Activated CD4-positive, alpha-beta T cell treated with anti-CD3 and anti-CD28 coated beads, Interleukin-2, amount 10 ng/mL, durations not matched to agents 24 days and 14 days (primary cell): ENCODE measurements at regions not wholly inside any gene's neighbourhood (a gene's known extent, or its start where the extent isn't known, plus 50 kb on each side); places are given as distances from the start of the nearest gene placed in this dataset.

Source experiments
- DNase-seq: peaks from one replicate; pipeline ENCODE4 v3.0.0; 2022
- H3K27ac Mint-ChIP-seq: one replicate; pipeline ENCODE4 v1.8.0; 2022; ENCODE audit warnings: mild to moderate bottlenecking, mixed read lengths
- H3K27me3 Mint-ChIP-seq: one replicate; pipeline ENCODE4 v1.8.0; 2022; ENCODE audit warnings: mixed read lengths
- H3K36me3 Mint-ChIP-seq: one replicate; pipeline ENCODE4 v1.8.0; 2022; ENCODE audit warnings: low read depth, mild to moderate bottlenecking, mixed read lengths
- H3K4me1 Mint-ChIP-seq: one replicate; pipeline ENCODE4 v1.8.0; 2021; ENCODE audit warnings: mixed read lengths
- H3K4me3 Mint-ChIP-seq: one replicate; pipeline ENCODE4 v1.8.0; 2022; ENCODE audit warnings: mild to moderate bottlenecking, moderate library complexity, mixed read lengths
- H3K9me3 Mint-ChIP-seq: one replicate; pipeline ENCODE4 v1.8.0; 2021; ENCODE audit warnings: mixed read lengths
- intact Hi-C: fragments of 100-400 bp; cut with micrococcal nuclease; formaldehyde crosslinking; loops from one replicate; pipeline ENCODE4 v1.15.1; 2023

GRCh38 chr3:168213920-168214319 lies 118.2 kb upstream of the GOLIM4 start:
- peak overlapping the region; percentile 7 for H3K27ac Mint-ChIP-seq
- H3K4me3 Mint-ChIP-seq = peak overlapping the region; percentile 38
- intact Hi-C loops = no loop called here
- DNase-seq = peak; percentile 54
- no peaks in the 10 kb centered on the region for H3K36me3 Mint-ChIP-seq
- peaks cover 2% of the 10 kb centered on the region for H3K27me3 Mint-ChIP-seq
- peaks cover 7% of the 10 kb centered on the region for H3K4me1 Mint-ChIP-seq
- H3K9me3 Mint-ChIP-seq = no peaks in the 10 kb centered on the region

GRCh38 chr3:168212664-168213285 lies 117.1 kb upstream of the GOLIM4 start:
- peak overlapping the region; percentile 8 for H3K4me3 Mint-ChIP-seq
- DNase-seq = no peak
- intact Hi-C loops = no loop called here
- H3K27me3 Mint-ChIP-seq = no peaks in the 10 kb centered on the region
- H3K27ac Mint-ChIP-seq = no peak overlapping the region
- no peaks in the 10 kb centered on the region for H3K36me3 Mint-ChIP-seq
- no peaks in the 10 kb centered on the region for H3K9me3 Mint-ChIP-seq
- peaks cover 7% of the 10 kb centered on the region for H3K4me1 Mint-ChIP-seq

- intact Hi-C loops = no loop called here
- Mint-ChIP-seq H3K27me3 (no peaks in the 10 kb centered on the region), H3K4me1 (no peaks in the 10 kb centered on the region), H3K27ac (no peak overlapping the region), H3K4me3 (no peak overlapping the region), H3K36me3 (no peaks in the 10 kb centered on the region), H3K9me3 (no peaks in the 10 kb centered on the region)
- DNase-seq = no peak
Measured at GRCh38 chr3:168205451-168205850, 109.7 kb upstream of the GOLIM4 start.

DNA sequence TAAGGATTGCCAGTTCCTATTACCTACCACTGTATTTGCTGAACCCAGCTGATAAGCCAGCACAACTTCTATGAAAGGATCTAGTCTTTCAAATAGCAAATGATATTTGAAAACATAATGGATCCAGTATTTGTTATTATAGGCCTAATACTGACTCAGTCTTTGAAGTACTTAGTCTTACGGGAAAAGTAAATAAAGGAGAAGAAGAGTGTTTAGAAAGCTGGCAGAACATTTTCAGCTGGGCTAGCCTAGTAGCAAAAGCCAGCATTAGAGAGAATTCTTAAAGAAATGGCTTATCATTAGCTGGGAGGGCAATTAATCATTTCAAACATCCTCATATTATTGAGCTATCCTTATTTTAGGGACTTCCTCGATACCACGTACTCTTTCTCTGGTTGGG lies 101.4 kb upstream of the GOLIM4 start:
- Mint-ChIP-seq H3K4me1 (no peaks in the 10 kb centered on the region), H3K4me3 (no peak overlapping the region), H3K27ac (no peak overlapping the region), H3K27me3 (no peaks in the 10 kb centered on the region), H3K9me3 (no peaks in the 10 kb centered on the region), H3K36me3 (no peaks in the 10 kb centered on the region)
- intact Hi-C loops = no loop called here
- no peak for DNase-seq

GRCh38 chr3:168191856-168192255 lies 96.1 kb upstream of the GOLIM4 start:
- H3K4me1 Mint-ChIP-seq = no peaks in the 10 kb centered on the region
- no peak overlapping the region for H3K4me3 Mint-ChIP-seq
- no peaks in the 10 kb centered on the region for H3K36me3 Mint-ChIP-seq
- DNase-seq = no peak
- no peaks in the 10 kb centered on the region for H3K9me3 Mint-ChIP-seq
- H3K27me3 Mint-ChIP-seq = no peaks in the 10 kb centered on the region
- H3K27ac Mint-ChIP-seq = no peak overlapping the region
- intact Hi-C loops = no loop called here

DNA sequence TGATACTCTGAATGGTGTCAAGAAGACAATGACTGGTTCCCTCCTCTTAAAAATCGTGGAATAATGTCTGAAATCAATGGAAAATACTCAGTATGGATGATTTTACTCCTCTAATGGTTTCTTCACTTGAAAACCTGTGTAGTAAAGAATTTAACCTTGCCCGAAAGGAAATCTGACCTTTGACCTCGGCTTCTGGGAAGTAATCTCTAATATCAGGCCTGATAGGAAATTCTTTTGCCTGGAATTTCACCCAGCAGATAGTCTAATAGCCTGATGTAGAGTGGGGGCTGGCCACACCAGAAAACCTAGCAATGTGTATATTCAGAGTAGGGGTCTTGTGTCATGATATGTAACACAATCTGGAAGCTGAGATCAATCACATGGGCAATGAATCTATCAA lies 91.5 kb upstream of the GOLIM4 start:
- H3K9me3 Mint-ChIP-seq = no peaks in the 10 kb centered on the region
- H3K27ac Mint-ChIP-seq = no peak overlapping the region
- no peak for DNase-seq
- H3K27me3 Mint-ChIP-seq = peaks cover 1% of the 10 kb centered on the region
- H3K4me3 Mint-ChIP-seq = no peak overlapping the region
- intact Hi-C loops = no loop called here
- no peaks in the 10 kb centered on the region for H3K4me1 Mint-ChIP-seq
- H3K36me3 Mint-ChIP-seq = no peaks in the 10 kb centered on the region

- Mint-ChIP-seq H3K4me3 (no peak overlapping the region), H3K27ac (no peak overlapping the region)
Measured at GRCh38 chr3:168186293-168186983, 90.7 kb upstream of the GOLIM4 start.

DNA sequence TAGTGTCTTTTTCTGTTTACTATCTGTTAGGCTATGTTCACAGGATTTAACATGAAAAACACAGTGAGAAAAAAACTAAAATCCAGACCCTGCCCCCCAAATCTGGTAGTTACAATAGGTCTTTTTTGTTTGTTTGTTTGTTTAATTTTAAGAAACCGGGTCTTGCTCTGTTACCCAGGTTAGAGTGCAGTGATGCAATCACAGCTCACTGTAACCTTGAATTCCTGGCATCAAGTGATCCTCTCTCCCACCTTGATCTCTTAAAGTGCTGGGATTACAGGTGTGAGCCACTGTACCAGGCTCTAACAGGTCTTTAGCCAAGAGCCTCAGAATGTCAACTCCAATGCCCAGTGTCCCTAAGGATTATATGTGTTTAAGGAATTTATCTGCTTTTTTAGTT lies 88.0 kb upstream of the GOLIM4 start:
- H3K4me1 Mint-ChIP-seq = no peaks in the 10 kb centered on the region
- H3K27ac Mint-ChIP-seq = no peak overlapping the region
- H3K27me3 Mint-ChIP-seq = peaks cover 1% of the 10 kb centered on the region
- H3K9me3 Mint-ChIP-seq = no peaks in the 10 kb centered on the region
- intact Hi-C loops = no loop called here
- no peaks in the 10 kb centered on the region for H3K36me3 Mint-ChIP-seq
- H3K4me3 Mint-ChIP-seq = no peak overlapping the region
- DNase-seq = no peak

More at GRCh38 chr3:168186293-168186983, 90.7 kb upstream of the GOLIM4 start:
- no peaks in the 10 kb centered on the region for H3K4me1 Mint-ChIP-seq
- peaks cover 1% of the 10 kb centered on the region for H3K27me3 Mint-ChIP-seq
- H3K36me3 Mint-ChIP-seq = no peaks in the 10 kb centered on the region
- intact Hi-C loops = no loop called here
- DNase-seq = no peak
- H3K9me3 Mint-ChIP-seq = no peaks in the 10 kb centered on the region

- no peaks in the 10 kb centered on the region for H3K36me3 Mint-ChIP-seq
- DNase-seq = no peak
- intact Hi-C loops = loop anchor here (5.0 kb wide), 1 partner anchor 236 kb away; no protein-coding TSS in a partner anchor
- no peak overlapping the region for H3K4me3 Mint-ChIP-seq
- H3K4me1 Mint-ChIP-seq = peaks cover 2% of the 10 kb centered on the region
- no peaks in the 10 kb centered on the region for H3K9me3 Mint-ChIP-seq
- H3K27ac Mint-ChIP-seq = no peak overlapping the region
- no peaks in the 10 kb centered on the region for H3K27me3 Mint-ChIP-seq
Measured at GRCh38 chr3:168168743-168169142, 73.0 kb upstream of the GOLIM4 start.

GRCh38 chr3:168165390-168166269 lies 69.9 kb upstream of the GOLIM4 start:
- no peaks in the 10 kb centered on the region for H3K27me3 Mint-ChIP-seq
- H3K4me1 Mint-ChIP-seq = peaks cover 2% of the 10 kb centered on the region
- peak; percentile 76 for DNase-seq
- no peaks in the 10 kb centered on the region for H3K36me3 Mint-ChIP-seq
- H3K4me3 Mint-ChIP-seq = no peak overlapping the region
- H3K27ac Mint-ChIP-seq = no peak overlapping the region
- no peaks in the 10 kb centered on the region for H3K9me3 Mint-ChIP-seq
- intact Hi-C loops = loop anchor here (1.0 to 5.0 kb wide), 2 partner anchors 118 to 233 kb away; no protein-coding TSS in a partner anchor

- intact Hi-C loops = no loop called here
- no peak overlapping the region for H3K27ac Mint-ChIP-seq
- no peak for DNase-seq
- no peaks in the 10 kb centered on the region for H3K36me3 Mint-ChIP-seq
- H3K4me3 Mint-ChIP-seq = no peak overlapping the region
- no peaks in the 10 kb centered on the region for H3K9me3 Mint-ChIP-seq
- H3K27me3 Mint-ChIP-seq = no peaks in the 10 kb centered on the region
- H3K4me1 Mint-ChIP-seq = peaks cover 2% of the 10 kb centered on the region
Measured at GRCh38 chr3:168162172-168162571, 66.4 kb upstream of the GOLIM4 start.

DNA sequence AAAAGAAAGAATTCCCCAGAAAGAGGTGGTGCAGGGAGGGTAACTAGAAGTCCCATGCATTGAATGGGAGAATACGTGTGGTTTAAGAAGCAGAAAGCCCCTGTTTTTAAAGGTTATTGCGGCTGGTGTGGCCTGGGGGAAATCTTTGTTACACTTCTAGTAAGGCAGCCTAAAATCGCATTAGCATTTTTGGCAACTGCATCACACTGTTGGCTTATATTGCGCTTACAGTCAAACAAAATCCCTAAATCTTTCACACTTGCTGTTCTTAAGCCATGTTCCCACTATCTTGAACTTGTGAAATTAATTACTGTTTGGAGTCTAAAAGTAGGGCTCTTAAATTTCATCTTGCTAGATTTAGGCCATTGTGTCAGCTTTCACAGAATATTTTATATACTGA lies 66.0 kb upstream of the GOLIM4 start:
- intact Hi-C loops = no loop called here
- no peak for DNase-seq
- no peaks in the 10 kb centered on the region for H3K27me3 Mint-ChIP-seq
- no peak overlapping the region for H3K4me3 Mint-ChIP-seq
- H3K27ac Mint-ChIP-seq = no peak overlapping the region
- H3K36me3 Mint-ChIP-seq = no peaks in the 10 kb centered on the region
- H3K9me3 Mint-ChIP-seq = no peaks in the 10 kb centered on the region
- peaks cover 2% of the 10 kb centered on the region for H3K4me1 Mint-ChIP-seq

- intact Hi-C loops = no loop called here
- Mint-ChIP-seq H3K4me1 (no peaks in the 10 kb centered on the region), H3K4me3 (no peak overlapping the region), H3K9me3 (no peaks in the 10 kb centered on the region), H3K36me3 (no peaks in the 10 kb centered on the region), H3K27ac (no peak overlapping the region), H3K27me3 (peaks cover 3% of the 10 kb centered on the region)
- no peak for DNase-seq
Measured at GRCh38 chr3:168157903-168158302, 62.2 kb upstream of the GOLIM4 start.

GRCh38 chr3:168157099-168157700 lies 61.5 kb upstream of the GOLIM4 start:
- Mint-ChIP-seq H3K27me3 (peaks cover 3% of the 10 kb centered on the region), H3K4me1 (no peaks in the 10 kb centered on the region), H3K27ac (no peak overlapping the region), H3K4me3 (no peak overlapping the region), H3K36me3 (no peaks in the 10 kb centered on the region), H3K9me3 (peaks cover 1% of the 10 kb centered on the region)
- intact Hi-C loops = no loop called here
- DNase-seq = no peak
